ENCODE measurements at regions not wholly inside any gene's neighbourhood (a gene's known extent, or its start where the extent isn't known, plus 50 kb on each side); places are given as distances from the start of the nearest gene placed in this dataset.

DNA sequence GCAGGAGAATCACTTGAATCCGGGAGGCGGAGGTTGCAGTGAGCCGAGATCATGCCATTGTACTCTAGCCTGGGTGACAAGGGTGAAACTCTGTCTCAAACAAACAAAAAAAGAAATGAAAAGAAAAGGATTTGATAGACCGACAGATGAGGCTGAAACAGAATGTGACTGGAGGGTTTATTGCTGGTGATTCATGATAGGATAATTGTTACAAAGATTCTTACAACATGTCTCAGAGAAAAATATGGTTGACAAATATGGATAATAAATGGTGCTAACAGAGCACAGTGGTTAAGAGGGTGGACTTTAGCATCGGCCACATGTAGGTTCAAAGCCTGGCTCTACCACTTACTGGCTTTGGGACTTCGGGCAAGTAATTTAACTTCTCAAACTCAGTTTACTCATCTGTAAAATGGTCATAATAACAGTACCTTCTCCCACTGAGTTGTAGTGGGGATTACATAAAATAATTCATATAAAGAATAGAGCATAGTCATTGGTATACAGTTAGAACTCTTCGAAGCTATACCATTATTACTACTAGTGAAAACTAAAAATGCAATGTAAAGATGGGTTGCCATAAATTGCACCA is 131.9 kb downstream of the MAP3K7 start:
- Histone ChIP-seq H3K27me3 (replicated peaks; ENCODE audit: control insufficient read depth, insufficient read depth, low read length) (no peaks in the 10 kb centered on the region), H3K9me3 (no peaks in the 10 kb centered on the region), H3K4me1 (no peaks in the 10 kb centered on the region), H3K4me3 (ENCODE audit: low read depth, low read length) (no peak overlapping the region), H3K36me3 (ENCODE audit: control insufficient read depth, insufficient read depth, low read length) (no peaks in the 10 kb centered on the region)
- no peaks in the 10 kb centered on the region for H3K27me3 Mint-ChIP-seq (ENCODE audit: insufficient read depth, unreplicated experiment)
- ChIA-PET POLR2A (no interaction called here), CTCF (no interaction called here)
- H3K36me3 Mint-ChIP-seq (ENCODE audit: insufficient read depth, unreplicated experiment) = no peaks in the 10 kb centered on the region
- no peak for DNase-seq
- TF ChIP-seq, protein P1, sequence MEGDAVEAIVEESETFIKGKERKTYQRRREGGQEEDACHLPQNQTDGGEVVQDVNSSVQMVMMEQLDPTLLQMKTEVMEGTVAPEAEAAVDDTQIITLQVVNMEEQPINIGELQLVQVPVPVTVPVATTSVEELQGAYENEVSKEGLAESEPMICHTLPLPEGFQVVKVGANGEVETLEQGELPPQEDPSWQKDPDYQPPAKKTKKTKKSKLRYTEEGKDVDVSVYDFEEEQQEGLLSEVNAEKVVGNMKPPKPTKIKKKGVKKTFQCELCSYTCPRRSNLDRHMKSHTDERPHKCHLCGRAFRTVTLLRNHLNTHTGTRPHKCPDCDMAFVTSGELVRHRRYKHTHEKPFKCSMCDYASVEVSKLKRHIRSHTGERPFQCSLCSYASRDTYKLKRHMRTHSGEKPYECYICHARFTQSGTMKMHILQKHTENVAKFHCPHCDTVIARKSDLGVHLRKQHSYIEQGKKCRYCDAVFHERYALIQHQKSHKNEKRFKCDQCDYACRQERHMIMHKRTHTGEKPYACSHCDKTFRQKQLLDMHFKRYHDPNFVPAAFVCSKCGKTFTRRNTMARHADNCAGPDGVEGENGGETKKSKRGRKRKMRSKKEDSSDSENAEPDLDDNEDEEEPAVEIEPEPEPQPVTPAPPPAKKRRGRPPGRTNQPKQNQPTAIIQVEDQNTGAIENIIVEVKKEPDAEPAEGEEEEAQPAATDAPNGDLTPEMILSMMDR (IDR thresholded peaks at IDR 0.05; ENCODE audit: insufficient read depth in 1 of 2, low read depth in 1 of 2, low read length in 1 of 2, severe bottlenecking in 1 of 2, unreplicated experiment in 1 of 2) = no peak
- no TSS peak for BruUV-seq (replicated peaks)
- H3K4me3 Mint-ChIP-seq (ENCODE audit: unreplicated experiment) = no peak overlapping the region
- intact Hi-C loops (cut with micrococcal nuclease; ENCODE audit: unreplicated experiment) = no loop called here
- no peak overlapping the region for H3K27ac Mint-ChIP-seq (ENCODE audit: unreplicated experiment)
- no peaks in the 10 kb centered on the region for H3K9me3 Mint-ChIP-seq (ENCODE audit: unreplicated experiment)
- H3K4me1 Mint-ChIP-seq (ENCODE audit: low read depth, unreplicated experiment) = no peaks in the 10 kb centered on the region

DNA sequence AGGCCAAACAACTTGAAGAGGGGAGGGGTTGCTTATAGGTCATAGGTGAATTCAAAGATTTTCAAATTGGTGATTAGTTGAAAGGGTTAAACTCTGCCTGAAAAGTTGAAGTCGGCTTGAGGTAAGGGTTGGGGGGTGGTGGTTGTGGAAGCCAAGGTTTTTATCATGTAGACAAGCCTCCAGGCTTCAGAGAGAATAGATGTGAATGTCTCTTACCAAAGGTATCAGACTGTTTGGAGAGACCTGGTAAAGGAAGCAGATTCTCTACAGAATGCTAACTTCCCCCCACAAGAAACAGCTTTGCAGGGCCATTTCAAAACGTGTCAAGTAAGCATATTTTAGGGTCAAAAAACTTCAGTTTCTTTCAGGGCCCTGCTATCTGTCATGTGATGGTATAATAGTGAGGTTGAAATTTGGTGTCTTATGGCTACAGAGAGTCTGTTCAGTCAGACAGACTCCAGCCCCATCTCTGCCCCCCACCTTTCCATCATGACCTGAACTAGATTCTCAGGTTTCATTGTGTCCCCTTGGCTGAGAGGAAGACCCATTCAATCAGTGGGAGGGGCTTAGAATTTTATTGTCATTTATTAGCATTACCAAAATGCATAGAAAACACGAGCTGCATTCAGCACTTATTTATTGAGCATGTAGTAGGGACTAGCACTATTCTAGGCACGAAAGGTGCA is 136.5 kb downstream of the MAP3K7 start:
- H3K27me3 ChIP-seq (replicated peaks; ENCODE audit: control insufficient read depth, insufficient read depth, low read length) = no peaks in the 10 kb centered on the region
- CTCF ChIA-PET = no interaction called here
- no peaks in the 10 kb centered on the region for H3K9me3 Mint-ChIP-seq (ENCODE audit: unreplicated experiment)
- H3K4me1 Mint-ChIP-seq (ENCODE audit: low read depth, unreplicated experiment) = no peaks in the 10 kb centered on the region
- BruUV-seq (replicated peaks) = no TSS peak
- TF ChIP-seq, protein P1 (IDR thresholded peaks at IDR 0.05; ENCODE audit: insufficient read depth in 1 of 2, low read depth in 1 of 2, low read length in 1 of 2, severe bottlenecking in 1 of 2, unreplicated experiment in 1 of 2) = no peak
- H3K4me1 ChIP-seq = no peaks in the 10 kb centered on the region
- H3K36me3 ChIP-seq (ENCODE audit: control insufficient read depth, insufficient read depth, low read length) = no peaks in the 10 kb centered on the region
- POLR2A ChIA-PET = no interaction called here
- intact Hi-C loops (cut with micrococcal nuclease; ENCODE audit: unreplicated experiment) = no loop called here
- H3K9me3 ChIP-seq = no peaks in the 10 kb centered on the region
- no peak overlapping the region for H3K27ac Mint-ChIP-seq (ENCODE audit: unreplicated experiment)
- H3K36me3 Mint-ChIP-seq (ENCODE audit: insufficient read depth, unreplicated experiment) = no peaks in the 10 kb centered on the region
- no peak for DNase-seq
- H3K4me3 Mint-ChIP-seq (ENCODE audit: unreplicated experiment) = no peak overlapping the region
- H3K27me3 Mint-ChIP-seq (ENCODE audit: insufficient read depth, unreplicated experiment) = peaks cover 8% of the 10 kb centered on the region
- H3K4me3 ChIP-seq (ENCODE audit: low read depth, low read length) = no peak overlapping the region

DNA sequence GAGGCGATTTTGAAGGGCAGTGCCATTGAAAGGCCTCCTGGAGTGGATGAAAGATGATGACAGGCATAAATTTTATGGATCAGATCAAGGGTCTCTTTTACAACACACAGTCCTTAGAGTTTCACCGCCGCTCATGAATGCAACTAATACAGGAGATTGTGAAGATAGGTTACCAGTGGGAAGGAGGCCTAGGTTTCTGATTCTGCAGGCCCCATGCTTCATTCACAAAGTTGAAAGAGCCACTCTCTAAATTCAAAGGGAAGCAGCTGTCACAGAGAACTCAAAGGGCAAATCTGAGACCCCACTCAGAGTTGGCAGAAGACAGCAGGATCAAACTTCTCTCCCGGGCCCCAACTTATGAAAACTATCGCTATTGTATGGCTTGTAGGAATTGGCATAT is 137.6 kb downstream of the MAP3K7 start:
- H3K27me3 Mint-ChIP-seq (ENCODE audit: insufficient read depth, unreplicated experiment) = peaks cover 11% of the 10 kb centered on the region
- no TSS peak for BruUV-seq (replicated peaks)
- H3K4me3 Mint-ChIP-seq (ENCODE audit: unreplicated experiment) = no peak overlapping the region
- Histone ChIP-seq H3K4me3 (ENCODE audit: low read depth, low read length) (no peak overlapping the region), H3K4me1 (no peaks in the 10 kb centered on the region), H3K36me3 (ENCODE audit: control insufficient read depth, insufficient read depth, low read length) (no peaks in the 10 kb centered on the region), H3K27me3 (replicated peaks; ENCODE audit: control insufficient read depth, insufficient read depth, low read length) (no peaks in the 10 kb centered on the region), H3K9me3 (no peaks in the 10 kb centered on the region)
- DNase-seq = no peak
- H3K36me3 Mint-ChIP-seq (ENCODE audit: insufficient read depth, unreplicated experiment) = no peaks in the 10 kb centered on the region
- TF ChIP-seq, protein P1 (IDR thresholded peaks at IDR 0.05; ENCODE audit: insufficient read depth in 1 of 2, low read depth in 1 of 2, low read length in 1 of 2, severe bottlenecking in 1 of 2, unreplicated experiment in 1 of 2) = no peak
- H3K9me3 Mint-ChIP-seq (ENCODE audit: unreplicated experiment) = no peaks in the 10 kb centered on the region
- H3K4me1 Mint-ChIP-seq (ENCODE audit: low read depth, unreplicated experiment) = no peaks in the 10 kb centered on the region
- ChIA-PET POLR2A (no interaction called here), CTCF (no interaction called here)
- H3K27ac Mint-ChIP-seq (ENCODE audit: unreplicated experiment) = no peak overlapping the region
- intact Hi-C loops (cut with micrococcal nuclease; ENCODE audit: unreplicated experiment) = no loop called here

All from Caco-2 (cell line).